ENCODE measurements at regions not wholly inside any gene's neighbourhood (a gene's known extent, or its start where the extent isn't known, plus 50 kb on each side); places are given as distances from the start of the nearest gene placed in this dataset.

DNA sequence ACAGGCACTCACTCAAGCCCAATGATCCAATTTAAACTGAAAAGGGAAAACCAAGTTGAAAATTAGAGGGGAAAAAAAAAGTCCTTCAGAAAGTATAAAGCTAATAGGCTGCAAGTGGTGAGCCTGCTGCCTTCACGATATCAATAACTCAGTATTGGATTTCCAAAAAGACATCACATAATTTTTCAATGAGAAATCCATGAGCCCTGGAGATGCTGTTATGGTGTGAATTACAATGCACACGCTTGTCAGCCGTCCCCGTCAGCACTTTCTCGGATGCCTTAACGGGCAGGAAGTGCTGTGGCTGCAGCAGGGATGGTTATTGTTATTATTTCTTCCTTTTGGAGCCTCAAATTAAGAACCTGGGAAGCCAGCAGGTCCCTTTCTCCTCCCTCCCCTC lies 138.5 kb downstream of the DHX35 start:
- TF ChIP-seq, protein P1, sequence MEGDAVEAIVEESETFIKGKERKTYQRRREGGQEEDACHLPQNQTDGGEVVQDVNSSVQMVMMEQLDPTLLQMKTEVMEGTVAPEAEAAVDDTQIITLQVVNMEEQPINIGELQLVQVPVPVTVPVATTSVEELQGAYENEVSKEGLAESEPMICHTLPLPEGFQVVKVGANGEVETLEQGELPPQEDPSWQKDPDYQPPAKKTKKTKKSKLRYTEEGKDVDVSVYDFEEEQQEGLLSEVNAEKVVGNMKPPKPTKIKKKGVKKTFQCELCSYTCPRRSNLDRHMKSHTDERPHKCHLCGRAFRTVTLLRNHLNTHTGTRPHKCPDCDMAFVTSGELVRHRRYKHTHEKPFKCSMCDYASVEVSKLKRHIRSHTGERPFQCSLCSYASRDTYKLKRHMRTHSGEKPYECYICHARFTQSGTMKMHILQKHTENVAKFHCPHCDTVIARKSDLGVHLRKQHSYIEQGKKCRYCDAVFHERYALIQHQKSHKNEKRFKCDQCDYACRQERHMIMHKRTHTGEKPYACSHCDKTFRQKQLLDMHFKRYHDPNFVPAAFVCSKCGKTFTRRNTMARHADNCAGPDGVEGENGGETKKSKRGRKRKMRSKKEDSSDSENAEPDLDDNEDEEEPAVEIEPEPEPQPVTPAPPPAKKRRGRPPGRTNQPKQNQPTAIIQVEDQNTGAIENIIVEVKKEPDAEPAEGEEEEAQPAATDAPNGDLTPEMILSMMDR (IDR thresholded peaks at IDR 0.05): no peak
- no peak for TF ChIP-seq POLR2A (IDR thresholded peaks at IDR 0.05)

Data from body of pancreas (tissue), 4 donors.